Ovary (tissue), 3 donors: ENCODE measurements at regions not wholly inside any gene's neighbourhood (a gene's known extent, or its start where the extent isn't known, plus 50 kb on each side); places are given as distances from the start of the nearest gene placed in this dataset.

Source experiments
- CTCF ChIP-seq, 3 donors: fragments of 450-650 bp in 2 of 3; fragments of 200-600 bp in 1 of 3; IDR thresholded peaks; one replicate each; pipeline versions ENCODE4 v1.5.1 to v1.8.0; 2016 to 2022; ENCODE audit warnings: antibody characterized with exemption in 3 of 3, mild to moderate bottlenecking in 1 of 3
- EP300 ChIP-seq: sonication (generic); formaldehyde crosslinking; IDR thresholded peaks from one replicate; pipeline ENCODE4 v1.6.1; 2017; ENCODE audit warnings: antibody characterized with exemption
- donor health status: DM: no; HTN: no; CAD: no.

DNA sequence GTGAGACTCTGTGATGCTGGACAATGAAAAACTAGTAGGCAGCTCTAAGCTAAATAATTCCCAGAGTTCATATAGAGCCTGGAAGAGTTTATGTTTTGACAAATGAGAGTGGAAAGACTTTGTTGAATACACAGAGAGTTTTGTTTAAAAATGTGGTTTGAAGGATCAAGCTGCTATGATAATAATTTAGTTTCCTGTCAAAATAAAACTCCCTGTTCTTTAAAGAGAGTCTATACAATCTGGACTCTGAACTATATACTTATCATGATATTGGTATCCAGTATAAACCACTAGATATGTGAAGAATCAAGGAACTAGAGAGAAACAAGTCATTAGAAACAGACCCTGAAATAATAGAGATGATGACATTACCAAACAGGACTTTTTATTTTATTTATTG is 158.6 kb downstream of the C4orf33 start:
- TF ChIP-seq CTCF (IDR thresholded peaks at IDR 0.05) (no peak), EP300 (no peak)
